ENCODE measurements at regions not wholly inside any gene's neighbourhood (a gene's known extent, or its start where the extent isn't known, plus 50 kb on each side); places are given as distances from the start of the nearest gene placed in this dataset.

DNA sequence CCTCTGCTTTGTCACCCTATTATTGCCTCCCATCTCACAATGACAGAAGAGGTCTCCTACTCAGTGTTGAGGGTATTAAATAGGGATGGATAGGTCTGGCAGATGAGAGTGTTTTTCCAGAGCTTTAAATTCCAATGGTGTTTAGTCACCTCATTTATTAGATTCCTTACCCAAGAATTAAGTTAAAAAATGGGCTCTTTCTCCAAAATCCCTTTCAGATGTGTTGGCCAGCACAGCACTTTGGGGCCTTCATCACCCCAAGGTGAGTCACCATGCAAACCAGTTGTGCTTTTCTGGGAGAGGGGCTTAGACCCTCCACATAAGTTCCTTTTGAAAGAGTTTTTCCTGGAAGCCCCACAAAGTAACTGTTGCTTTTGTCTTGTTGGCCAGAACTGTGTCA is 78.4 kb downstream of the CYP26A1 start:
- peaks cover 8% of the 10 kb centered on the region for H3K9me3 ChIP-seq
- H3K4me3 ChIP-seq = no peak overlapping the region
- no peaks in the 10 kb centered on the region for H3K4me1 ChIP-seq
- TF ChIP-seq, protein P1, sequence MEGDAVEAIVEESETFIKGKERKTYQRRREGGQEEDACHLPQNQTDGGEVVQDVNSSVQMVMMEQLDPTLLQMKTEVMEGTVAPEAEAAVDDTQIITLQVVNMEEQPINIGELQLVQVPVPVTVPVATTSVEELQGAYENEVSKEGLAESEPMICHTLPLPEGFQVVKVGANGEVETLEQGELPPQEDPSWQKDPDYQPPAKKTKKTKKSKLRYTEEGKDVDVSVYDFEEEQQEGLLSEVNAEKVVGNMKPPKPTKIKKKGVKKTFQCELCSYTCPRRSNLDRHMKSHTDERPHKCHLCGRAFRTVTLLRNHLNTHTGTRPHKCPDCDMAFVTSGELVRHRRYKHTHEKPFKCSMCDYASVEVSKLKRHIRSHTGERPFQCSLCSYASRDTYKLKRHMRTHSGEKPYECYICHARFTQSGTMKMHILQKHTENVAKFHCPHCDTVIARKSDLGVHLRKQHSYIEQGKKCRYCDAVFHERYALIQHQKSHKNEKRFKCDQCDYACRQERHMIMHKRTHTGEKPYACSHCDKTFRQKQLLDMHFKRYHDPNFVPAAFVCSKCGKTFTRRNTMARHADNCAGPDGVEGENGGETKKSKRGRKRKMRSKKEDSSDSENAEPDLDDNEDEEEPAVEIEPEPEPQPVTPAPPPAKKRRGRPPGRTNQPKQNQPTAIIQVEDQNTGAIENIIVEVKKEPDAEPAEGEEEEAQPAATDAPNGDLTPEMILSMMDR (IDR thresholded peaks at IDR 0.05) = no peak
- ATAC-seq = no peak
- H3K27me3 ChIP-seq (ENCODE audit: low read depth) = no peaks in the 10 kb centered on the region
- no peak overlapping the region for H3K27ac ChIP-seq
- intact Hi-C loops (cut with DNase I) = no loop called here
- no peak for DNase-seq
- no peaks in the 10 kb centered on the region for H3K36me3 ChIP-seq

DNA sequence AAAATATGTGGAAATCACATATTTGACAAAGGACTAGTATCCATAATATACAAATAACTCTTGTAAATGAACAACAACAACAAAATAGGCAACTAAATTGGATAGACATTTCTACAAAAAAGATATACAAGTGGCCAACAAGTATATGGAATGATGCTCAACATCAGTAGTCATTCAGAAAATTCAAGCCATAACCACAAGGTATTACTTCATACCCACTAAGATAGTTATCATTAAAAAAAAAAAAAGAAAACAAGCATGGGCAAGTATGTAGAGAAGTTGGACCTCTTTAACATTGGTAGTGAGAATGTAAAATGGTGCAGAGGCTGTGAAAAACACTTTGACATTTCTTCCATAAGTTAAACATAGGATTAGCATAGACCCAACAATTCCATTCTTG is 80.8 kb downstream of the CYP26A1 start:
- H3K4me1 ChIP-seq = no peaks in the 10 kb centered on the region
- TF ChIP-seq, protein P1 (IDR thresholded peaks at IDR 0.05) = no peak
- intact Hi-C loops (cut with DNase I) = no loop called here
- peaks cover 8% of the 10 kb centered on the region for H3K9me3 ChIP-seq
- ATAC-seq = no peak
- no peak overlapping the region for H3K27ac ChIP-seq
- H3K4me3 ChIP-seq = no peak overlapping the region
- DNase-seq = no peak
- no peaks in the 10 kb centered on the region for H3K36me3 ChIP-seq
- H3K27me3 ChIP-seq (ENCODE audit: low read depth) = no peaks in the 10 kb centered on the region

DNA sequence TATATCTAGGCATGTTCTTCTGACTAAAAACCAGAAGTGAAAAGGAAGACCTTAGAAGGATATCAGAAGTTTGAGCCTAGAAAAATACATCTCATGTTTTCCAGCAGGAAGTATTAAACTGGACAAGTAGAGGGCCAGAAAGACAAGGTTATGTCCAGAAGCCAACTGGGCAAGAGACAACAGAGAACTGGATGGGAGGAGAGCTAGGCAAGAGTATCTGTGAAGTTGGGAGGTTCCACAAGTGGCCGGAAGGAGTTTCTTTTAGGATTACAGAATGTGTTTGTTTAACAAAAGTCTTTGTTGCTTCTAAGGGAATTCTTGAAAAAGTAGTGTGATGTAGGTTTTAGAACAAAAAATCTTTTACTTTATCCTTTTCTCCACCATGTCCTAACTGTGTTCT is 86.4 kb downstream of the CYP26A1 start:
- TF ChIP-seq, protein P1 (IDR thresholded peaks at IDR 0.05) = no peak
- Histone ChIP-seq H3K36me3 (no peaks in the 10 kb centered on the region), H3K4me1 (no peaks in the 10 kb centered on the region), H3K4me3 (no peak overlapping the region), H3K27me3 (ENCODE audit: low read depth) (no peaks in the 10 kb centered on the region), H3K27ac (no peak overlapping the region), H3K9me3 (peaks cover under 1% of the 10 kb centered on the region)
- ATAC-seq (no peak), DNase-seq (no peak)
- intact Hi-C loops (cut with DNase I) = no loop called here

DNA sequence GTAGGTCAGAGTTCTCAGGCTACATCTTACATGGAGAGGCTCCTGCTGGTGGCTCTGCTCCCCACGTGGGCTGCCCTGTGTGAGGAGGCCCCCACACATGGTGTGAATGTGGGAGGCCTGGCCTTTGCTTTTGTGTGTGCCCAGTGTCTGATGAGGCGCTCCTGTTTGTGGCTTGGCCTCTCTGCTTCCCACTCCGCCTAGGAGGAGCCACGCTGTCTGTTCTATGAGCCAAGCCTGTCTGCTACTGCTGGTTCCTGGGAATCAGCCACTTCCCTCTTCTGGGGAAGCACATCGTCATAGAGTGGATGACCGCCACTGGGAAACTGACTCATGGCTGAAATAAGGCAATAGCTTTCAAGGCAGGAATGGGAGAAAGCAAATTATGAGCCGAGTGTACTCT is 87.1 kb downstream of the CYP26A1 start:
- H3K4me3 ChIP-seq = no peak overlapping the region
- no peaks in the 10 kb centered on the region for H3K4me1 ChIP-seq
- TF ChIP-seq, protein P1 (IDR thresholded peaks at IDR 0.05) = no peak
- no peaks in the 10 kb centered on the region for H3K9me3 ChIP-seq
- H3K36me3 ChIP-seq = no peaks in the 10 kb centered on the region
- H3K27me3 ChIP-seq (ENCODE audit: low read depth) = no peaks in the 10 kb centered on the region
- peak; percentile 70 for DNase-seq
- intact Hi-C loops (cut with DNase I) = no loop called here
- ATAC-seq = peak; percentile 86 to 95
- H3K27ac ChIP-seq = no peak overlapping the region

DNA sequence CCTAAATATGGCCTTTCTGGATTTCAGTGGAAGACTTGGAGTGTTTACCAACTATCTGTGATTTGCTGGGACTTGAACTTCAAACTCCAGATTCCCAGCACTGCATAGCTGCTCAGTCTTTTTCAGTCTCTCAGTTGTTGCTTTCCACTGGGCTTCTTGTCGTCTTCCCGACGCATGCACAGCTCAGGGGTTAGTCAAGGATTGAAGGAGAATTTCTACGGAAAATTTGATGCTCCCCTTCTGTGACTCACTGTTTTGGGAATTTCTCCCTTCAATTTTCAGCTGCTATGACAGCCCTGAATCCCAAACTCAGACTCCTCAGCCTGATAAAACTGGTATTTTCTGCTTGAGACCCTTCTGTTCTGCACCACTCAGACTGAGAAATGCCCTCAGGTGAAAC is 91.7 kb downstream of the CYP26A1 start:
- TF ChIP-seq, protein P1 (IDR thresholded peaks at IDR 0.05) = no peak
- H3K4me3 ChIP-seq = no peak overlapping the region
- no peak overlapping the region for H3K27ac ChIP-seq
- no peaks in the 10 kb centered on the region for H3K9me3 ChIP-seq
- H3K4me1 ChIP-seq = no peaks in the 10 kb centered on the region
- DNase-seq (no peak), ATAC-seq (no peak)
- H3K36me3 ChIP-seq = no peaks in the 10 kb centered on the region
- intact Hi-C loops (cut with DNase I) = no loop called here
- no peaks in the 10 kb centered on the region for H3K27me3 ChIP-seq (ENCODE audit: low read depth)

DNA sequence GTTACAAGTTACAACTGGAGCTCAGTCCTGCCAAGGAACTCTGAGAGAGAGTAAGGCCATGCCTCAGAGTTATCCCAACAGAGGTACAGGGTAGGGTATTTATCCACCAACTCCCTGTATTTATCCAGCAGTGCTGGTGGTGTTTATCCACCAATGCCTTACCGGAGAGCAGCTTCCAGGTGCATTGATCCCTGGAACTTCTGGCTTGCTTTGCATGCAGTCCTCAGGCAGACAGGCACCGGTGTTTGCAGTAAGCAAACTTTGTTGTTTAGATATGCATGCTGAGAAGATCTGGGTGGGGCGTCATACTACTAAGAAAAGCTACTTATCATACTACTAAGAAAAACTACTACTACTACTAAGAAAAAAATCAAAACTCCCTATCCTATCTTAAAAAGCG is 92.4 kb downstream of the CYP26A1 start:
- ATAC-seq = no peak
- TF ChIP-seq, protein P1 (IDR thresholded peaks at IDR 0.05) = no peak
- no peak overlapping the region for H3K4me3 ChIP-seq
- no peak for DNase-seq
- intact Hi-C loops (cut with DNase I) = no loop called here
- no peaks in the 10 kb centered on the region for H3K9me3 ChIP-seq
- no peak overlapping the region for H3K27ac ChIP-seq
- H3K27me3 ChIP-seq (ENCODE audit: low read depth) = no peaks in the 10 kb centered on the region
- no peaks in the 10 kb centered on the region for H3K4me1 ChIP-seq
- no peaks in the 10 kb centered on the region for H3K36me3 ChIP-seq

All from lower lobe of right lung (tissue), 2 donors.